Stomach (tissue), 4 donors: ENCODE measurements at regions not wholly inside any gene's neighbourhood (a gene's known extent, or its start where the extent isn't known, plus 50 kb on each side); places are given as distances from the start of the nearest gene placed in this dataset.

ENCODE experiments used
- POLR2A ChIP-seq, 4 donors: fragments of 450-650 bp; IDR thresholded peaks; one replicate each; pipeline ENCODE4 v1.6.1; 2016; ENCODE audit warnings: antibody characterized with exemption in 4 of 4, control low read depth in 2 of 4, mild to moderate bottlenecking in 1 of 4, moderate library complexity in 1 of 4
- TF ChIP-seq, protein P1 (sequence below), 7 experiments: fragments of 450-650 bp in 4 of 7; fragments of 200-600 bp in 3 of 7; sonication (generic) in 3 of 7; IDR thresholded peaks; one replicate each; pipeline ENCODE4 v1.5.1; 2016 to 2019; ENCODE audit warnings: antibody characterized with exemption in 7 of 7, control low read depth in 2 of 7, mild to moderate bottlenecking in 1 of 7

DNA sequence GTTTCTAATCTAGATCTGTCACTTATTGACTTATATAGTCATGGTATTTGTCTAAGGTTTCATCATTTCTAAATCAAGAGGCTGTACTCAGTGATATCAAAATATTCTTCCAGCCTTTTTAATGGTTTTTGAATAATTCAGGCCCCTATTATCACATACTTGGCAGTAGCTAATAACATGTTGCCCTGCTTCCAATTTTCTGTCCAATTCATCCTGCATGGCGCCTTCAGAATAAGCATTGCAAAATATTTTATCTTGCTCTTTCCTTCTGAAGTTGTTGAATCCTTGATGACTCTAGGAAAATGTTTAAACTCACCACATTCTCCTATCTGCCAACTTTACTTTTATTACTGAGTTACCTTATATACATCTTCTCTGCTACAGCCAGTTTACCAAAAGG, 517.2 kb upstream of the B3GALT2 start:
- TF ChIP-seq, protein P1, sequence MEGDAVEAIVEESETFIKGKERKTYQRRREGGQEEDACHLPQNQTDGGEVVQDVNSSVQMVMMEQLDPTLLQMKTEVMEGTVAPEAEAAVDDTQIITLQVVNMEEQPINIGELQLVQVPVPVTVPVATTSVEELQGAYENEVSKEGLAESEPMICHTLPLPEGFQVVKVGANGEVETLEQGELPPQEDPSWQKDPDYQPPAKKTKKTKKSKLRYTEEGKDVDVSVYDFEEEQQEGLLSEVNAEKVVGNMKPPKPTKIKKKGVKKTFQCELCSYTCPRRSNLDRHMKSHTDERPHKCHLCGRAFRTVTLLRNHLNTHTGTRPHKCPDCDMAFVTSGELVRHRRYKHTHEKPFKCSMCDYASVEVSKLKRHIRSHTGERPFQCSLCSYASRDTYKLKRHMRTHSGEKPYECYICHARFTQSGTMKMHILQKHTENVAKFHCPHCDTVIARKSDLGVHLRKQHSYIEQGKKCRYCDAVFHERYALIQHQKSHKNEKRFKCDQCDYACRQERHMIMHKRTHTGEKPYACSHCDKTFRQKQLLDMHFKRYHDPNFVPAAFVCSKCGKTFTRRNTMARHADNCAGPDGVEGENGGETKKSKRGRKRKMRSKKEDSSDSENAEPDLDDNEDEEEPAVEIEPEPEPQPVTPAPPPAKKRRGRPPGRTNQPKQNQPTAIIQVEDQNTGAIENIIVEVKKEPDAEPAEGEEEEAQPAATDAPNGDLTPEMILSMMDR (IDR thresholded peaks at IDR 0.05), result no peak
- no peak for TF ChIP-seq POLR2A (IDR thresholded peaks at IDR 0.05)
